ENCODE measurements at regions not wholly inside any gene's neighbourhood (a gene's known extent, or its start where the extent isn't known, plus 50 kb on each side); places are given as distances from the start of the nearest gene placed in this dataset.

DNA sequence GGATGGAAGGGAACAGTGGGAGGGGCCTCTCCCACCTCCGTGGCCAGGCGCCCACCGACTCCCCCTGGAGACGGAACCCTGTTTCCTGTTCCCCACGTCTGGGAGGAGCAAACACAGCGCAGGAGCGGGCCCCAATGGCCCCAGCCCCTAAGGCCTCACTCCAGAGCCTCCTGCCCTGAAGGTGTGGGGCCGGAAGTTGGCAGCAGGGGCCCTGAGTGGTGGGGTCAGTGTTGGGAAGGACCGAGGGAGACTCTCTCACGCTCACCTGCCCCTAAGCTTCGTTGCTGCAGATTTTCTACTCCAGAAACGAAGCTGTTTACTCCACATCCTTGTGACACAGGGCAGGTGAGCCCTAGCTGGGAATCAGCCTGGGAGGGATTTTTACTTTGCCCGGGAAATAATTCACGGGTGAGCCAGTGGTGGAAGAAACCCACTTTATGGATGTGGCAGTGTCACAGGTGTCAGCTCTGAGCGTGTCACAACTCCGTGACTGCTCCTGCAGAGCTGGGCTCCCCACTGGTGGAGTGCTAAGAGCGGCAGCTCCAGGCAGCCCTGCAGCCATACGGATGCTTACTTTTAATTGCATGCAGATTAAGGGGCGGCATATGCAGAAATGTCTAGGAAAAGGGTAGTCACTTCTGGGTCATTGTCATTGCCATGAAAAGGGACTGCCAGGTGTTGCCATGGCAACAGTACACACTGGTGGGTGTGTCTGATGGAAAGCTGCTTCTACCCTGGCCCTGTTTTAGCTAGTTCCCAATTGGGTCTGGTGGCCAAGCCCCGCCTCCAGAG lies 77.5 kb upstream of the OLFM1 start:
- TF ChIP-seq POLR2A (IDR thresholded peaks at IDR 0.05; ENCODE audit: low read length) (no peak), GATA1 (IDR thresholded peaks at IDR 0.05; ENCODE audit: low read depth, low read length) (no peak)
